Frontal cortex (tissue), 3 donors: ENCODE measurements at regions not wholly inside any gene's neighbourhood (a gene's known extent, or its start where the extent isn't known, plus 50 kb on each side); places are given as distances from the start of the nearest gene placed in this dataset.
"Not testable (repeated sequence)": the region's sequence is repeated elsewhere in the genome, so short reads cannot be mapped to it uniquely, and the experiment has no call there.

ENCODE experiments used
- DNase-seq, 2 donors: peaks; one replicate each; pipeline ENCODE4 v3.0.0; 2012; ENCODE audit warnings: low spot score in 2 of 2
- FAIRE-seq: peaks from 2 replicates; lab custom pipeline; 2012; peaks lifted over from hg19 to GRCh38; lab: Jason Lieb, UNC
- donor health status: control.
- donor health status: control.
- donor health status: control.

GRCh38 chr10:84966708-84967441 lies 638.5 kb downstream of the CCSER2 start:
- FAIRE-seq (no peak), DNase-seq (no peak)

GRCh38 chr10:84969297-84969696 lies 640.9 kb downstream of the CCSER2 start:
- not testable (repeated sequence) for FAIRE-seq, DNase-seq

- FAIRE-seq (no peak), DNase-seq (no peak)
Observed at GRCh38 chr10:84987039-84987438, 658.6 kb downstream of the CCSER2 start.

GRCh38 chr10:84988011-84988410 lies 659.6 kb downstream of the CCSER2 start:
- no peak for FAIRE-seq
- DNase-seq, result no peak

- DNase-seq (no peak), FAIRE-seq (no peak)
Observed at GRCh38 chr10:84990713-84991112, 662.3 kb downstream of the CCSER2 start.

- no peak for DNase-seq
- FAIRE-seq, result no peak
Observed at GRCh38 chr10:84991301-84991700, 662.9 kb downstream of the CCSER2 start.

- DNase-seq (no peak), FAIRE-seq (no peak)
Observed at GRCh38 chr10:84993251-84994035, 665.1 kb downstream of the CCSER2 start.

- FAIRE-seq, result no peak
- DNase-seq, result no peak
Observed at GRCh38 chr10:84994722-84995121, 666.3 kb downstream of the CCSER2 start.

GRCh38 chr10:84996580-84996979 lies 668.2 kb downstream of the CCSER2 start:
- DNase-seq (no peak), FAIRE-seq (no peak)

- DNase-seq, result no peak
Observed at GRCh38 chr10:84997870-84998269, 669.5 kb downstream of the CCSER2 start.

GRCh38 chr10:84999929-85000328 lies 671.5 kb downstream of the CCSER2 start:
- FAIRE-seq (no peak), DNase-seq (no peak)

More at GRCh38 chr10:84997870-84998269, 669.5 kb downstream of the CCSER2 start:
- no peak for FAIRE-seq

GRCh38 chr10:85003083-85003482 lies 674.7 kb downstream of the CCSER2 start:
- FAIRE-seq, result no peak

GRCh38 chr10:85008488-85009184 lies 680.2 kb downstream of the CCSER2 start:
- no peak for DNase-seq
- FAIRE-seq, result no peak

More at GRCh38 chr10:85003083-85003482, 674.7 kb downstream of the CCSER2 start:
- DNase-seq, result no peak

GRCh38 chr10:85012305-85012704 lies 683.9 kb downstream of the CCSER2 start:
- FAIRE-seq, result no peak

GRCh38 chr10:85026878-85027467 lies 698.6 kb downstream of the CCSER2 start:
- no peak for FAIRE-seq
- DNase-seq, result no peak

More at GRCh38 chr10:85012305-85012704, 683.9 kb downstream of the CCSER2 start:
- no peak for DNase-seq

GRCh38 chr10:85032981-85033380 lies 704.6 kb downstream of the CCSER2 start:
- DNase-seq (no peak), FAIRE-seq (no peak)

GRCh38 chr10:85036661-85037060 lies 708.3 kb downstream of the CCSER2 start:
- FAIRE-seq, result no peak
- DNase-seq, result no peak

GRCh38 chr10:85039311-85039710 lies 710.9 kb downstream of the CCSER2 start:
- FAIRE-seq (no peak), DNase-seq (no peak)

GRCh38 chr10:85043207-85043606 lies 714.8 kb downstream of the CCSER2 start:
- FAIRE-seq (no peak), DNase-seq (no peak)

- DNase-seq, result no peak
- no peak for FAIRE-seq
Observed at GRCh38 chr10:85045046-85045445, 716.7 kb downstream of the CCSER2 start.
